Upper lobe of right lung (tissue), 1 donor: ENCODE measurements at regions not wholly inside any gene's neighbourhood (a gene's known extent, or its start where the extent isn't known, plus 50 kb on each side); places are given as distances from the start of the nearest gene placed in this dataset.

Source experiments
- ATAC-seq: fragments of 200-7000 bp; cut with Tn5 transposase; one replicate; pipeline ENCODE4 v1.9.1; 2020; ENCODE audit warnings: mild to moderate bottlenecking, moderate library complexity
- DNase-seq: peaks from one replicate; pipeline ENCODE4 v3.0.0-alpha.2; 2020
- H3K27ac ChIP-seq: fragments of 200-600 bp; one replicate; pipeline ENCODE4 v1.8.0; 2022
- H3K27me3 ChIP-seq: fragments of 200-600 bp; one replicate; pipeline ENCODE4 v1.8.0; 2022; ENCODE audit warnings: mild to moderate bottlenecking
- H3K36me3 ChIP-seq: fragments of 200-600 bp; one replicate; pipeline ENCODE4 v1.8.0; 2022
- H3K4me1 ChIP-seq: fragments of 200-600 bp; one replicate; pipeline ENCODE4 v1.8.0; 2022
- H3K4me3 ChIP-seq: fragments of 200-600 bp; one replicate; pipeline ENCODE4 v1.8.0; 2022; ENCODE audit warnings: mild to moderate bottlenecking
- H3K9me3 ChIP-seq: fragments of 200-600 bp; one replicate; pipeline ENCODE4 v1.8.0; 2022
- intact Hi-C: fragments of 100-400 bp; cut with DNase I; formaldehyde crosslinking; loops from one replicate; pipeline ENCODE4 v1.11.0; 2022
- TF ChIP-seq, protein P1 (sequence below): fragments of 200-600 bp; IDR thresholded peaks from one replicate; pipeline ENCODE4 v1.8.0; 2022; ENCODE audit warnings: antibody characterized with exemption
- donor health status: DM: no; HTN: yes; CAD: no; lungs with severe emphysema.

DNA sequence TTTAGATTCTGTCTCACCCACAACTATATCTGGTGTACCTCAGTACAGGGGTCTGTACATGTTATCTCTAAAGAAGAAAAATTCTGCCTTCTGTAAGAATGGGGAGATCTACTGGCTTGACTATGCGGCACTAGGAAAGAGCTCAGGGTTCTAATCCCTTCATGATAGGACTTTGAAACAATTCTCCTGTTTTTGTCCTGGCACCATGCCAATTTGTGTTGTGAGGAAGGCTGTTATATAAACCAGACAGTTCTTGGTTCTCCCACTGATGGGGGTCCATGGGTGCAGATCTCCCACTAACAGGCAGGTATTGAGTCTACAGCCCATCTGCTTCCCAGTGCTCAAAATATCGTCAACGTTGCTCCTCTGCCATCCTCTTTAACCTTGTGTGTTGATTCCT is 883.7 kb downstream of the GALC start:
- Histone ChIP-seq H3K9me3 (no peaks in the 10 kb centered on the region), H3K36me3 (no peaks in the 10 kb centered on the region), H3K27me3 (no peaks in the 10 kb centered on the region), H3K27ac (no peak overlapping the region), H3K4me3 (no peak overlapping the region), H3K4me1 (no peaks in the 10 kb centered on the region)
- TF ChIP-seq, protein P1, sequence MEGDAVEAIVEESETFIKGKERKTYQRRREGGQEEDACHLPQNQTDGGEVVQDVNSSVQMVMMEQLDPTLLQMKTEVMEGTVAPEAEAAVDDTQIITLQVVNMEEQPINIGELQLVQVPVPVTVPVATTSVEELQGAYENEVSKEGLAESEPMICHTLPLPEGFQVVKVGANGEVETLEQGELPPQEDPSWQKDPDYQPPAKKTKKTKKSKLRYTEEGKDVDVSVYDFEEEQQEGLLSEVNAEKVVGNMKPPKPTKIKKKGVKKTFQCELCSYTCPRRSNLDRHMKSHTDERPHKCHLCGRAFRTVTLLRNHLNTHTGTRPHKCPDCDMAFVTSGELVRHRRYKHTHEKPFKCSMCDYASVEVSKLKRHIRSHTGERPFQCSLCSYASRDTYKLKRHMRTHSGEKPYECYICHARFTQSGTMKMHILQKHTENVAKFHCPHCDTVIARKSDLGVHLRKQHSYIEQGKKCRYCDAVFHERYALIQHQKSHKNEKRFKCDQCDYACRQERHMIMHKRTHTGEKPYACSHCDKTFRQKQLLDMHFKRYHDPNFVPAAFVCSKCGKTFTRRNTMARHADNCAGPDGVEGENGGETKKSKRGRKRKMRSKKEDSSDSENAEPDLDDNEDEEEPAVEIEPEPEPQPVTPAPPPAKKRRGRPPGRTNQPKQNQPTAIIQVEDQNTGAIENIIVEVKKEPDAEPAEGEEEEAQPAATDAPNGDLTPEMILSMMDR: no peak
- DNase-seq: no peak
- ATAC-seq: no peak
- intact Hi-C loops: no loop called here

DNA sequence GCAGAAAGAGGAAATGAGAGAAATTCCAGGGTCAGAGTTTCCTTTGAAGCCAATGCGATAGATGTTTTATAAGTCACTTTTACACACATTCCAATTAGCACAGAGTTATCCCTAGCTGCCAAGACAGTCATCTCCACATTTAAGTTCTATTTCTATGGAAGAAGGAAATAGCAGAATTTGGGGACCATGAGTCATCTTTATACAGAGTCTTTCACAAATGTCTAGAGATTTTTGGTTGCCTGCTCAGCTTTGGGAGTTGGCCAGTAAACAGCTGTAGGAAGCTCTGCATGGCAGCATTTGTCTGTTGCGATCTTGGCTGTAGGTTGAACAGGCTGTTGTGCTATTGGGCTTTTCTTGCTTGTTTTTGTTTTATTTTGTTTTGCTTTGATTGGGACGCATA is 884.3 kb downstream of the GALC start:
- Histone ChIP-seq H3K36me3 (no peaks in the 10 kb centered on the region), H3K27ac (no peak overlapping the region), H3K4me1 (no peaks in the 10 kb centered on the region), H3K4me3 (no peak overlapping the region), H3K9me3 (no peaks in the 10 kb centered on the region), H3K27me3 (no peaks in the 10 kb centered on the region)
- intact Hi-C loops: no loop called here
- ATAC-seq (no peak), DNase-seq (no peak)
- TF ChIP-seq, protein P1: no peak

DNA sequence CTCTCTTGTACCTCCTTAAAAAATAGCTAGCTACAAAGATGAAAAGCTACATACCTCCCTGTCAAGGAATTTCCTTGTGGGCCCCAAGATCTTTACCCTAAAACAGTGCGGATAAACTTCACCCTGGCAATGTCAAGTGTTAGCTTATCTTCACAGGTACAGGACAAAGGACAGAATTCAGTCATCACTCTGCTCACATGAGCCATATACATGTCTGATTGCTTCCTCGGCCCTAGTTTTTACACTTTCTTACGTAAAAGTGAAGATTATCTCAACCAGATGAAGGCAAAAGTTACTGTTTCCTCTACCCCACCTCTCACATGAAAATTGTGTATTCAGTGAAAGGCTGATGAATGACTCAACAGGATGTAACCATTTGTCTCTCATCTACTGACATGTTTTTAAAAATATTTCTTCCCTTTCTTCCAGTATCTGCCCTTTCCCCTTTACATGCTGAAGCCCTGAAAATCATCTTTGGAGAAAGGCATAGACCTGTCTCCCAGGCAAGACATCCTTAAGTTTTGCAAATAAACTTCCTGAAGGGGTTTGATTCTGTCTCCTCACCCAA is 890.1 kb downstream of the GALC start:
- Histone ChIP-seq H3K36me3 (no peaks in the 10 kb centered on the region), H3K4me1 (no peaks in the 10 kb centered on the region), H3K27me3 (no peaks in the 10 kb centered on the region), H3K4me3 (no peak overlapping the region), H3K9me3 (no peaks in the 10 kb centered on the region), H3K27ac (no peak overlapping the region)
- DNase-seq: no peak
- intact Hi-C loops: no loop called here
- TF ChIP-seq, protein P1: no peak
- ATAC-seq: no peak

DNA sequence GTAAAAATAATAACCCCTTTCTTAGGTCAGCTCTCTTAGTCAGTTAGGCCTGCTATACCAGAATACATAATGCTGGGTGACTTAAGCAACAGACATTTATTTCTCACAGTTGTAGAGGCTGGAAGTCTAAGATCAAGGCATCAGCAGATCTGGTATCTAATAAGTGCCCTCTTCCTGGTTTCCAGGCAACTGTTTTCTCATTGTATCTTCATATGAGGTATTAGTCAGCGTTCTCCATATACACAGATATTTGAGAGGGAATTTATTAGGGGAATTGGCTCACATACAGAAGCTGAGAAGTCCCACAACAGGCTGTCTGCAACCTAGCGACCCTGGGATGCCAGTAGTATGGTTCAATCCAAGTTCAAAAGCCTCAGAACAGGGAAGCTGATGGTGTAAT is 896.0 kb downstream of the GALC start:
- TF ChIP-seq, protein P1: no peak
- ATAC-seq: no peak

DNA sequence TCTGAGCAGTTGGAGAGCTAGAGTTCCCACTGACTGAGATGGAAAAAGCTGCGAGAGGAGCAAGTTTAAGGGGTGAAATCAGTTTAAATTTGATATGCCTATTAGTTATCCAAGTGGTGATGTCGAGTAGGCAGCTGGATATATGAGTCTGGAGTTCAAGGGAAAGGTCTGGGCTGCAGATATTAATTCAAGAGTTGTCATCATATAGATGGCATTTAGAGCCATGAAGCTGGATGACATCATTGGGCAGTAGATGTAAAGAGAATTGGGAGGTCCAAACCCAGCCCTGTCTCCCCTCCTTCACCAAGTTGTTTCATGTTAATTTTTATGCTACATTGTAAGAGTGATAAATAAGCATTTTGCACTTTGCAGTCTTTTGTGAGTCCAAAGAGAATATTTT is 898.1 kb downstream of the GALC start:
- no peak for ATAC-seq
- TF ChIP-seq, protein P1: no peak
- H3K9me3 ChIP-seq: no peaks in the 10 kb centered on the region

More for the DNA sequence above, 896.0 kb downstream of the GALC start:
- no peaks in the 10 kb centered on the region for H3K27me3 ChIP-seq
- H3K27ac ChIP-seq: no peak overlapping the region
- no peaks in the 10 kb centered on the region for H3K36me3 ChIP-seq
- no peak overlapping the region for H3K4me3 ChIP-seq
- no peak for DNase-seq
- H3K9me3 ChIP-seq: no peaks in the 10 kb centered on the region
- H3K4me1 ChIP-seq: no peaks in the 10 kb centered on the region
- intact Hi-C loops: no loop called here

DNA sequence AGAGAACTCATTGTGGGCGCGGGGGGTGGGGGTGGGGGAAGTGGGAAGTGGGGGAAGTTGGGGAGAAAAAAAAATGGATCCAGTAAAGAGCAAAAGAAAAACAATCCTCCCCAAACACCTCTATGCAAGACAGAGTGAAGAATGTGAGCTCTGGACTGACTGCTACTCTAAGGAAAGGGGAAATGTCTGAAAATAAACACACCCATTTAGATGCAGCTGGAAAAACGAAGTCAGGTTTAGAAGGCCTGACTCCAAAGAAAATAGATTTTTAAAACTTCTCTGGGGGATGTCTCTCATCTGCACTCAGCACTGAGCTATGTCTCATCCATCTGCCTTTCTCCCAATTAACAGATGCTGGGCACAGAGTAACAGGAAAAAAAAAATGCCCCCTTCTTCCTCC is 904.4 kb downstream of the GALC start:
- intact Hi-C loops: no loop called here
- ATAC-seq: no peak
- TF ChIP-seq, protein P1: no peak

More for the DNA sequence above, 898.1 kb downstream of the GALC start:
- DNase-seq: no peak
- intact Hi-C loops: no loop called here
- H3K36me3 ChIP-seq: no peaks in the 10 kb centered on the region
- no peak overlapping the region for H3K27ac ChIP-seq
- no peaks in the 10 kb centered on the region for H3K4me1 ChIP-seq
- no peak overlapping the region for H3K4me3 ChIP-seq
- no peaks in the 10 kb centered on the region for H3K27me3 ChIP-seq

More for the DNA sequence above, 904.4 kb downstream of the GALC start:
- no peaks in the 10 kb centered on the region for H3K36me3 ChIP-seq
- no peaks in the 10 kb centered on the region for H3K27me3 ChIP-seq
- H3K9me3 ChIP-seq: no peaks in the 10 kb centered on the region
- no peaks in the 10 kb centered on the region for H3K4me1 ChIP-seq
- H3K4me3 ChIP-seq: no peak overlapping the region
- DNase-seq: no peak
- H3K27ac ChIP-seq: no peak overlapping the region
